Gastrocnemius medialis (tissue), 4 donors: ENCODE measurements at regions not wholly inside any gene's neighbourhood (a gene's known extent, or its start where the extent isn't known, plus 50 kb on each side); places are given as distances from the start of the nearest gene placed in this dataset.

ENCODE experiments used
- ATAC-seq, 2 donors: fragments of 150-250 bp; one replicate each; pipeline ENCODE4 v1.9.1; 2016
- DNase-seq, 2 donors: peaks; one replicate each; pipeline ENCODE4 v3.0.0-alpha.2; 2019
- H3K27ac ChIP-seq, 4 donors: fragments of 200-600 bp; sonication (generic); 1 replicate in 1 of 4; 2 replicates in 3 of 4; pipeline ENCODE4 v1.5.1; 2016 to 2018; ENCODE audit warnings: mild to moderate bottlenecking in 2 of 4, moderate library complexity in 1 of 4
- H3K27me3 ChIP-seq, 3 donors: fragments of 200-600 bp; sonication (generic) in 2 of 3; 1 replicate in 1 of 3; 2 replicates in 2 of 3; pipeline versions ENCODE4 v1.5.1 to v1.6.0; 2016 to 2019; ENCODE audit warnings: mild to moderate bottlenecking in 1 of 3, moderate library complexity in 1 of 3
- H3K36me3 ChIP-seq, 2 donors: fragments of 200-600 bp; sonication (generic) in 1 of 2; one replicate each; pipeline ENCODE4 v1.5.1; 2017 to 2018
- H3K4me1 ChIP-seq, 2 donors: fragments of 200-600 bp; sonication (generic) in 1 of 2; one replicate each; pipeline ENCODE4 v1.5.1; 2016 to 2017; ENCODE audit warnings: mild to moderate bottlenecking in 2 of 2
- H3K4me3 ChIP-seq, 4 donors: fragments of 200-600 bp; sonication (generic) in 3 of 4; 1 replicate in 1 of 4; 2 replicates in 3 of 4; pipeline ENCODE4 v1.5.1; 2016 to 2019; ENCODE audit warnings: mild to moderate bottlenecking in 2 of 4
- H3K9me3 ChIP-seq, 3 donors: fragments of 200-600 bp; sonication (generic) in 2 of 3; 1 replicate in 1 of 3; 2 replicates in 2 of 3; pipeline ENCODE4 v1.5.1; 2016 to 2019
- CTCF ChIP-seq, 5 experiments: fragments of 450-650 bp in 3 of 5; fragments of 200-600 bp in 2 of 5; sonication (generic) in 2 of 5; IDR thresholded peaks in 4 of 5; conservative IDR thresholded peaks in 1 of 5; 1 replicate in 4 of 5; 2 replicates in 1 of 5; pipeline ENCODE4 v1.5.1; 2016 to 2019; ENCODE audit warnings: antibody characterized with exemption in 5 of 5, mild to moderate bottlenecking in 3 of 5, moderate library complexity in 3 of 5
- POLR2A ChIP-seq, 2 donors: fragments of 450-650 bp; IDR thresholded peaks; one replicate each; pipeline ENCODE4 v1.6.1; 2017; ENCODE audit warnings: antibody characterized with exemption in 2 of 2, mild to moderate bottlenecking in 2 of 2, moderate library complexity in 2 of 2
- in situ Hi-C, 4 donors: fragments of 200-750 bp; cut with MboI; loops; one replicate each; pipeline versions ENCODE4 v1.15.0 to v1.8.0; 2017; ENCODE audit warnings: low sequenced_read_pairs in 4 of 4
- intact Hi-C: fragments of 100-400 bp; cut with DNase I; formaldehyde crosslinking; loops from one replicate; pipeline ENCODE4 v1.15.1; 2023; ENCODE audit warnings: low total_unique reads

GRCh38 chr6:155890409-155890808 lies 434.8 kb upstream of the NOX3 start:
- Histone ChIP-seq H3K4me3 (no peak overlapping the region), H3K27me3 (no peaks in the 10 kb centered on the region), H3K27ac (no peak overlapping the region), H3K9me3 (no peaks in the 10 kb centered on the region), H3K36me3 (no peaks in the 10 kb centered on the region), H3K4me1 (no peaks in the 10 kb centered on the region)
- ATAC-seq (no peak), DNase-seq (no peak)
- in situ Hi-C loops (no loop called here), intact Hi-C loops (no loop called here)
- TF ChIP-seq CTCF (IDR thresholded peaks at IDR 0.05 in 4 of 5, conservative IDR thresholded peaks at IDR 0.05 in 1 of 5) (no peak), POLR2A (IDR thresholded peaks at IDR 0.05) (no peak)

- H3K4me1 ChIP-seq: no peaks in the 10 kb centered on the region
- no peaks in the 10 kb centered on the region for H3K9me3 ChIP-seq
- TF ChIP-seq CTCF (IDR thresholded peaks at IDR 0.05 in 4 of 5, conservative IDR thresholded peaks at IDR 0.05 in 1 of 5) (no peak), POLR2A (IDR thresholded peaks at IDR 0.05) (no peak)
- DNase-seq (no peak), ATAC-seq (no peak)
- intact Hi-C loops (no loop called here), in situ Hi-C loops (no loop called here)
- no peaks in the 10 kb centered on the region for H3K36me3 ChIP-seq
- H3K27ac ChIP-seq: no peak overlapping the region
- no peak overlapping the region for H3K4me3 ChIP-seq
- no peaks in the 10 kb centered on the region for H3K27me3 ChIP-seq
Observed at GRCh38 chr6:155889410-155889809, 433.8 kb upstream of the NOX3 start.

GRCh38 chr6:155887421-155887820 lies 431.8 kb upstream of the NOX3 start:
- intact Hi-C loops (no loop called here), in situ Hi-C loops (no loop called here)
- Histone ChIP-seq H3K4me3 (no peak overlapping the region), H3K36me3 (no peaks in the 10 kb centered on the region), H3K27me3 (no peaks in the 10 kb centered on the region), H3K9me3 (no peaks in the 10 kb centered on the region), H3K4me1 (peaks cover 0 to 10% of the 10 kb centered on the region in 2 donors), H3K27ac (no peak overlapping the region)
- TF ChIP-seq POLR2A (IDR thresholded peaks at IDR 0.05): no peak
- TF ChIP-seq CTCF (IDR thresholded peaks at IDR 0.05 in 4 of 5, conservative IDR thresholded peaks at IDR 0.05 in 1 of 5): no peak
- DNase-seq (no peak), ATAC-seq (no peak)

GRCh38 chr6:155883741-155884140 lies 428.1 kb upstream of the NOX3 start:
- Histone ChIP-seq H3K36me3 (no peaks in the 10 kb centered on the region), H3K27me3 (no peaks in the 10 kb centered on the region), H3K4me1 (peaks cover 0 to 17% of the 10 kb centered on the region in 2 donors), H3K4me3 (no peak overlapping the region), H3K9me3 (no peaks in the 10 kb centered on the region), H3K27ac (peak overlapping the region in 3 of 4 donors; percentile 21 to 50 (median 37))
- no peak for TF ChIP-seq POLR2A (IDR thresholded peaks at IDR 0.05)
- TF ChIP-seq CTCF (IDR thresholded peaks at IDR 0.05 in 4 of 5, conservative IDR thresholded peaks at IDR 0.05 in 1 of 5): no peak
- in situ Hi-C loops: no loop called here
- DNase-seq (no peak), ATAC-seq (no peak)
- intact Hi-C loops: no loop called here

DNA sequence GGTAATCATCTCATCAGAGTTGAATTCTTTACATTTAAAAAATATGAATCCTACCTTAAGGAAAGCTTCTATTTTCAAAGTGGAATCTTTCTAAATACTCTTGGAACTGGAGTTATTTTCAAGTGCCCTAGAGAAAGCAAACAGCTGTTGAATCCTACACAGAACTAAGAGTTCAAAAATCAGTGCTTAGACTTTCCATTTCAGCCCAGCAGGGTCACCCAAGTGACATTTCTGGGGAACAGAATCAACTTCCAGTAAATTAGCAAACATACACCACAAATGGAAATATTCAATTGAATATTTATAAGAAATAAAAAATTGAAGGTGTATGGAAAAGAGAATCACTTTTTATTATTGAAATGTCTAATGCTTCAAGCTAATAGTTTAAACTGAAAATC lies 427.7 kb upstream of the NOX3 start:
- DNase-seq: no peak
- no peak overlapping the region for H3K4me3 ChIP-seq
- TF ChIP-seq POLR2A (IDR thresholded peaks at IDR 0.05): no peak
- TF ChIP-seq CTCF (IDR thresholded peaks at IDR 0.05 in 4 of 5, conservative IDR thresholded peaks at IDR 0.05 in 1 of 5): no peak
- intact Hi-C loops (no loop called here), in situ Hi-C loops (no loop called here)
- no peaks in the 10 kb centered on the region for H3K9me3 ChIP-seq
- peak overlapping the region in 3 of 4 donors; percentile 21 to 50 (median 37) for H3K27ac ChIP-seq
- no peak for ATAC-seq
- no peaks in the 10 kb centered on the region for H3K27me3 ChIP-seq
- H3K36me3 ChIP-seq: no peaks in the 10 kb centered on the region
- peaks cover 0 to 17% of the 10 kb centered on the region in 2 donors for H3K4me1 ChIP-seq
